ENCODE measurements at regions not wholly inside any gene's neighbourhood (a gene's known extent, or its start where the extent isn't known, plus 50 kb on each side); places are given as distances from the start of the nearest gene placed in this dataset.

GRCh38 chr2:147792966-147793617, 51.7 kb upstream of the ACVR2A start:
- Histone ChIP-seq H3K27ac (ENCODE audit: low read depth, low read length) (no peak overlapping the region), H3K36me3 (ENCODE audit: control insufficient read depth, insufficient read depth, low read length) (no peaks in the 10 kb centered on the region), H3K4me3 (ENCODE audit: low read depth, low read length) (no peak overlapping the region), H3K9me3 (ENCODE audit: control insufficient read depth, insufficient read depth, low read depth, low read length) (no peaks in the 10 kb centered on the region), H3K4me1 (ENCODE audit: control insufficient read depth, insufficient read depth, low read length) (peaks cover 9% of the 10 kb centered on the region), H3K9ac (ENCODE audit: low read length) (no peak overlapping the region), H3K27me3 (ENCODE audit: control insufficient read depth, insufficient read depth, low read length) (no peaks in the 10 kb centered on the region)

- no peaks in the 10 kb centered on the region for H3K9me3 ChIP-seq (ENCODE audit: control insufficient read depth, insufficient read depth, low read depth, low read length)
- no peaks in the 10 kb centered on the region for H3K36me3 ChIP-seq (ENCODE audit: control insufficient read depth, insufficient read depth, low read length)
- H3K4me3 ChIP-seq (ENCODE audit: low read depth, low read length) = no peak overlapping the region
- no peak overlapping the region for H3K9ac ChIP-seq (ENCODE audit: low read length)
- H3K27me3 ChIP-seq (ENCODE audit: control insufficient read depth, insufficient read depth, low read length) = no peaks in the 10 kb centered on the region
- peaks cover 9% of the 10 kb centered on the region for H3K4me1 ChIP-seq (ENCODE audit: control insufficient read depth, insufficient read depth, low read length)
- H3K27ac ChIP-seq (ENCODE audit: low read depth, low read length) = no peak overlapping the region
These were observed 54.2 kb upstream of the ACVR2A start for GRCh38 chr2:147790580-147790979.

GRCh38 chr2:147789720-147790119, 55.1 kb upstream of the ACVR2A start:
- H3K27me3 ChIP-seq (ENCODE audit: control insufficient read depth, insufficient read depth, low read length) = no peaks in the 10 kb centered on the region
- H3K36me3 ChIP-seq (ENCODE audit: control insufficient read depth, insufficient read depth, low read length) = no peaks in the 10 kb centered on the region
- no peaks in the 10 kb centered on the region for H3K9me3 ChIP-seq (ENCODE audit: control insufficient read depth, insufficient read depth, low read depth, low read length)
- no peak overlapping the region for H3K9ac ChIP-seq (ENCODE audit: low read length)
- no peak overlapping the region for H3K4me3 ChIP-seq (ENCODE audit: low read depth, low read length)
- no peak overlapping the region for H3K27ac ChIP-seq (ENCODE audit: low read depth, low read length)
- peaks cover 9% of the 10 kb centered on the region for H3K4me1 ChIP-seq (ENCODE audit: control insufficient read depth, insufficient read depth, low read length)

GRCh38 chr2:147789287-147789686, 55.5 kb upstream of the ACVR2A start:
- no peaks in the 10 kb centered on the region for H3K9me3 ChIP-seq (ENCODE audit: control insufficient read depth, insufficient read depth, low read depth, low read length)
- H3K4me1 ChIP-seq (ENCODE audit: control insufficient read depth, insufficient read depth, low read length) = peaks cover 9% of the 10 kb centered on the region
- H3K27me3 ChIP-seq (ENCODE audit: control insufficient read depth, insufficient read depth, low read length) = no peaks in the 10 kb centered on the region
- H3K27ac ChIP-seq (ENCODE audit: low read depth, low read length) = no peak overlapping the region
- H3K36me3 ChIP-seq (ENCODE audit: control insufficient read depth, insufficient read depth, low read length) = no peaks in the 10 kb centered on the region
- H3K9ac ChIP-seq (ENCODE audit: low read length) = no peak overlapping the region
- no peak overlapping the region for H3K4me3 ChIP-seq (ENCODE audit: low read depth, low read length)

- Histone ChIP-seq H3K27me3 (ENCODE audit: control insufficient read depth, insufficient read depth, low read length) (no peaks in the 10 kb centered on the region), H3K27ac (ENCODE audit: low read depth, low read length) (no peak overlapping the region), H3K36me3 (ENCODE audit: control insufficient read depth, insufficient read depth, low read length) (no peaks in the 10 kb centered on the region), H3K9me3 (ENCODE audit: control insufficient read depth, insufficient read depth, low read depth, low read length) (no peaks in the 10 kb centered on the region), H3K9ac (ENCODE audit: low read length) (no peak overlapping the region), H3K4me1 (ENCODE audit: control insufficient read depth, insufficient read depth, low read length) (peaks cover 5% of the 10 kb centered on the region), H3K4me3 (ENCODE audit: low read depth, low read length) (no peak overlapping the region)
These were observed 62.5 kb upstream of the ACVR2A start for GRCh38 chr2:147782141-147782930.

- Histone ChIP-seq H3K27ac (ENCODE audit: low read depth, low read length) (no peak overlapping the region), H3K9me3 (ENCODE audit: control insufficient read depth, insufficient read depth, low read depth, low read length) (no peaks in the 10 kb centered on the region), H3K9ac (ENCODE audit: low read length) (no peak overlapping the region), H3K4me3 (ENCODE audit: low read depth, low read length) (no peak overlapping the region), H3K4me1 (ENCODE audit: control insufficient read depth, insufficient read depth, low read length) (peaks cover 5% of the 10 kb centered on the region), H3K36me3 (ENCODE audit: control insufficient read depth, insufficient read depth, low read length) (no peaks in the 10 kb centered on the region), H3K27me3 (ENCODE audit: control insufficient read depth, insufficient read depth, low read length) (no peaks in the 10 kb centered on the region)
These were observed 65.4 kb upstream of the ACVR2A start for GRCh38 chr2:147779440-147779839.

GRCh38 chr2:147777394-147777793, 67.4 kb upstream of the ACVR2A start:
- no peaks in the 10 kb centered on the region for H3K36me3 ChIP-seq (ENCODE audit: control insufficient read depth, insufficient read depth, low read length)
- H3K4me1 ChIP-seq (ENCODE audit: control insufficient read depth, insufficient read depth, low read length) = peaks cover 4% of the 10 kb centered on the region; the same call in 1 of the 2 replicates
- no peak overlapping the region for H3K27ac ChIP-seq (ENCODE audit: low read depth, low read length)
- H3K9me3 ChIP-seq (ENCODE audit: control insufficient read depth, insufficient read depth, low read depth, low read length) = no peaks in the 10 kb centered on the region
- H3K27me3 ChIP-seq (ENCODE audit: control insufficient read depth, insufficient read depth, low read length) = no peaks in the 10 kb centered on the region
- no peak overlapping the region for H3K4me3 ChIP-seq (ENCODE audit: low read depth, low read length)
- no peak overlapping the region for H3K9ac ChIP-seq (ENCODE audit: low read length)

- Histone ChIP-seq H3K27ac (ENCODE audit: low read depth, low read length) (no peak overlapping the region), H3K9ac (ENCODE audit: low read length) (no peak overlapping the region), H3K9me3 (ENCODE audit: control insufficient read depth, insufficient read depth, low read depth, low read length) (no peaks in the 10 kb centered on the region), H3K27me3 (ENCODE audit: control insufficient read depth, insufficient read depth, low read length) (no peaks in the 10 kb centered on the region), H3K36me3 (ENCODE audit: control insufficient read depth, insufficient read depth, low read length) (no peaks in the 10 kb centered on the region), H3K4me1 (ENCODE audit: control insufficient read depth, insufficient read depth, low read length) (0 out of 2 replicates have a peak, but pooled peaks cover 4% of the 10 kb centered on the region), H3K4me3 (ENCODE audit: low read depth, low read length) (no peak overlapping the region)
These were observed 70.0 kb upstream of the ACVR2A start for GRCh38 chr2:147774805-147775204.

- Histone ChIP-seq H3K9me3 (ENCODE audit: control insufficient read depth, insufficient read depth, low read depth, low read length) (no peaks in the 10 kb centered on the region), H3K4me1 (ENCODE audit: control insufficient read depth, insufficient read depth, low read length) (0 out of 2 replicates have a peak, but pooled peaks cover 4% of the 10 kb centered on the region), H3K36me3 (ENCODE audit: control insufficient read depth, insufficient read depth, low read length) (no peaks in the 10 kb centered on the region), H3K27me3 (ENCODE audit: control insufficient read depth, insufficient read depth, low read length) (no peaks in the 10 kb centered on the region), H3K27ac (ENCODE audit: low read depth, low read length) (no peak overlapping the region), H3K4me3 (ENCODE audit: low read depth, low read length) (no peak overlapping the region), H3K9ac (ENCODE audit: low read length) (no peak overlapping the region)
These were observed 71.3 kb upstream of the ACVR2A start for GRCh38 chr2:147773479-147773878.

- Histone ChIP-seq H3K27ac (ENCODE audit: low read depth, low read length) (no peak overlapping the region), H3K4me1 (ENCODE audit: control insufficient read depth, insufficient read depth, low read length) (0 out of 2 replicates have a peak, but pooled peaks cover 4% of the 10 kb centered on the region), H3K9ac (ENCODE audit: low read length) (no peak overlapping the region), H3K4me3 (ENCODE audit: low read depth, low read length) (no peak overlapping the region), H3K9me3 (ENCODE audit: control insufficient read depth, insufficient read depth, low read depth, low read length) (no peaks in the 10 kb centered on the region), H3K27me3 (ENCODE audit: control insufficient read depth, insufficient read depth, low read length) (no peaks in the 10 kb centered on the region), H3K36me3 (ENCODE audit: control insufficient read depth, insufficient read depth, low read length) (no peaks in the 10 kb centered on the region)
These were observed 72.0 kb upstream of the ACVR2A start for GRCh38 chr2:147772781-147773180.

- H3K4me1 ChIP-seq (ENCODE audit: control insufficient read depth, insufficient read depth, low read length) = no peaks in the 10 kb centered on the region
- peaks cover 22% of the 10 kb centered on the region for H3K9me3 ChIP-seq (ENCODE audit: control insufficient read depth, insufficient read depth, low read depth, low read length)
- no peaks in the 10 kb centered on the region for H3K27me3 ChIP-seq (ENCODE audit: control insufficient read depth, insufficient read depth, low read length)
- H3K36me3 ChIP-seq (ENCODE audit: control insufficient read depth, insufficient read depth, low read length) = no peaks in the 10 kb centered on the region
- H3K4me3 ChIP-seq (ENCODE audit: low read depth, low read length) = no peak overlapping the region
- no peak overlapping the region for H3K27ac ChIP-seq (ENCODE audit: low read depth, low read length)
- no peak overlapping the region for H3K9ac ChIP-seq (ENCODE audit: low read length)
These were observed 81.0 kb upstream of the ACVR2A start for GRCh38 chr2:147763861-147764260.

All from HUES6 (cell line).